ENCODE measurements at regions not wholly inside any gene's neighbourhood (a gene's known extent, or its start where the extent isn't known, plus 50 kb on each side); places are given as distances from the start of the nearest gene placed in this dataset.

- intact Hi-C loops (cut with micrococcal nuclease): no loop called here
- TF ChIP-seq, protein P1, sequence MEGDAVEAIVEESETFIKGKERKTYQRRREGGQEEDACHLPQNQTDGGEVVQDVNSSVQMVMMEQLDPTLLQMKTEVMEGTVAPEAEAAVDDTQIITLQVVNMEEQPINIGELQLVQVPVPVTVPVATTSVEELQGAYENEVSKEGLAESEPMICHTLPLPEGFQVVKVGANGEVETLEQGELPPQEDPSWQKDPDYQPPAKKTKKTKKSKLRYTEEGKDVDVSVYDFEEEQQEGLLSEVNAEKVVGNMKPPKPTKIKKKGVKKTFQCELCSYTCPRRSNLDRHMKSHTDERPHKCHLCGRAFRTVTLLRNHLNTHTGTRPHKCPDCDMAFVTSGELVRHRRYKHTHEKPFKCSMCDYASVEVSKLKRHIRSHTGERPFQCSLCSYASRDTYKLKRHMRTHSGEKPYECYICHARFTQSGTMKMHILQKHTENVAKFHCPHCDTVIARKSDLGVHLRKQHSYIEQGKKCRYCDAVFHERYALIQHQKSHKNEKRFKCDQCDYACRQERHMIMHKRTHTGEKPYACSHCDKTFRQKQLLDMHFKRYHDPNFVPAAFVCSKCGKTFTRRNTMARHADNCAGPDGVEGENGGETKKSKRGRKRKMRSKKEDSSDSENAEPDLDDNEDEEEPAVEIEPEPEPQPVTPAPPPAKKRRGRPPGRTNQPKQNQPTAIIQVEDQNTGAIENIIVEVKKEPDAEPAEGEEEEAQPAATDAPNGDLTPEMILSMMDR (IDR thresholded peaks at IDR 0.05): no peak
- Mint-ChIP-seq H3K9me3 (no peaks in the 10 kb centered on the region), H3K4me3 (no peak overlapping the region), H3K4me1 (no peaks in the 10 kb centered on the region), H3K27ac (no peak overlapping the region), H3K27me3 (ENCODE audit: low read depth in 2 of 2) (no peaks in the 10 kb centered on the region), H3K36me3 (no peaks in the 10 kb centered on the region)
- no peaks in the 10 kb centered on the region for H3K9me3 ChIP-seq (ENCODE audit: control insufficient read depth, insufficient read depth, low read length)
- H3K4me3 ChIP-seq (ENCODE audit: low read length): no peak overlapping the region
- H3K4me1 ChIP-seq (ENCODE audit: control insufficient read depth, insufficient read depth, low read length): no peaks in the 10 kb centered on the region
- H3K27me3 ChIP-seq (ENCODE audit: control insufficient read depth, insufficient read depth, low read length): no peaks in the 10 kb centered on the region
- DNase-seq (no peak), ATAC-seq (no peak)
- H3K27ac ChIP-seq (ENCODE audit: low read length): no peak overlapping the region
- no peaks in the 10 kb centered on the region for H3K36me3 ChIP-seq (ENCODE audit: control insufficient read depth, insufficient read depth, low read length)
These were observed 228.7 kb upstream of the SPRY1 start for GRCh38 chr4:123167931-123168330.

- H3K4me3 Mint-ChIP-seq: no peak overlapping the region
- ATAC-seq (no peak), DNase-seq (no peak)
- H3K27me3 Mint-ChIP-seq (ENCODE audit: low read depth in 2 of 2): no peaks in the 10 kb centered on the region
- Histone ChIP-seq H3K27me3 (ENCODE audit: control insufficient read depth, insufficient read depth, low read length) (no peaks in the 10 kb centered on the region), H3K4me3 (ENCODE audit: low read length) (no peak overlapping the region), H3K36me3 (ENCODE audit: control insufficient read depth, insufficient read depth, low read length) (no peaks in the 10 kb centered on the region), H3K4me1 (ENCODE audit: control insufficient read depth, insufficient read depth, low read length) (no peaks in the 10 kb centered on the region), H3K27ac (ENCODE audit: low read length) (no peak overlapping the region), H3K9me3 (ENCODE audit: control insufficient read depth, insufficient read depth, low read length) (no peaks in the 10 kb centered on the region)
- TF ChIP-seq, protein P1 (IDR thresholded peaks at IDR 0.05): no peak
- intact Hi-C loops (cut with micrococcal nuclease): no loop called here
- no peak overlapping the region for H3K27ac Mint-ChIP-seq
- H3K4me1 Mint-ChIP-seq: no peaks in the 10 kb centered on the region
- H3K9me3 Mint-ChIP-seq: no peaks in the 10 kb centered on the region
- no peaks in the 10 kb centered on the region for H3K36me3 Mint-ChIP-seq
- 90% methylated on average over 2 of the region's 2 CpGs for WGBS (ENCODE audit: insufficient coverage)
These were observed 227.8 kb upstream of the SPRY1 start for GRCh38 chr4:123168812-123169211.

DNA sequence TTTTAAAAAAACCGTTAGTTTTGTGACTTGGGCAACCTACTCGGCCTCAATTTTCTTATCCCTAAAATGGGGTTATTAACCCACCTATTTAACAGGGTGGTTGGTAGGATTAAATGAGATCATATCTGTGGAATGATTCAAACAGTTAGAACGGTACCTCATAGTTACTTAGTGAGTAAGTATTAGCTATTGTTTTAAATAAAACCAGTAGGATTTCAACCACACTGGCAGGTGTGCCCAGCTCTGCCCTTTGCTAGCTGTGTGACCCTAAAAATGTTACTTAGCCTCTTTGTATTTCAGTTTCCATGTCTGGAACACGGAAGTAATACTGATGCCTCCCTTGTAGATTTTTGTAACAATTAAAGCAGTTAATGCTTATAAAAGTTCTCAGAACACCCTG lies 225.8 kb upstream of the SPRY1 start:
- H3K36me3 ChIP-seq (ENCODE audit: control insufficient read depth, insufficient read depth, low read length): no peaks in the 10 kb centered on the region
- H3K27me3 ChIP-seq (ENCODE audit: control insufficient read depth, insufficient read depth, low read length): no peaks in the 10 kb centered on the region
- H3K27me3 Mint-ChIP-seq (ENCODE audit: low read depth in 2 of 2): no peaks in the 10 kb centered on the region
- WGBS (ENCODE audit: insufficient coverage): no CpG with 5 or more reads among the region's 4 CpGs
- no peak overlapping the region for H3K4me3 Mint-ChIP-seq
- H3K4me3 ChIP-seq (ENCODE audit: low read length): no peak overlapping the region
- H3K27ac ChIP-seq (ENCODE audit: low read length): no peak overlapping the region
- no peaks in the 10 kb centered on the region for H3K9me3 ChIP-seq (ENCODE audit: control insufficient read depth, insufficient read depth, low read length)
- H3K27ac Mint-ChIP-seq: no peak overlapping the region
- H3K9me3 Mint-ChIP-seq: no peaks in the 10 kb centered on the region
- ATAC-seq (no peak), DNase-seq (no peak)
- no peaks in the 10 kb centered on the region for H3K4me1 Mint-ChIP-seq
- intact Hi-C loops (cut with micrococcal nuclease): no loop called here
- TF ChIP-seq, protein P1 (IDR thresholded peaks at IDR 0.05): no peak
- H3K36me3 Mint-ChIP-seq: no peaks in the 10 kb centered on the region
- no peaks in the 10 kb centered on the region for H3K4me1 ChIP-seq (ENCODE audit: control insufficient read depth, insufficient read depth, low read length)

DNA sequence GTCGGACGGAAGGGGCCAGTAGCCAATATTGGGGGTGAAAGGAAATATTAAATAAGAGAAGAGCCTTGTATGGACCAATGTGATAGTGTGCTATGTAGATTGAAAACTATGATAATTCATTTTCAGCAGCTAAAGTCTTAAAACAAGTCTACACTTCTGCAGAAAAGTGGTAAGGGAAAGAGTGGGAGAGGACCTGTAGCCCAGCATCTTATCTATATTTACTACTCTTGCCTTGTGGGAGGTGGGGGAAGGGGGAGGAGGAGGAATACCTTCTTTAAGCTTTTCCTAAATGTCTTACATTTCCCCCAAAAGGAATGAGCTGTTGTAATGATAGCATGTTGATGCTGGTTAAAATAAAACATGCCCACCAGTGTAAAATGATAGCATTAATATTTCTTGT lies 220.0 kb upstream of the SPRY1 start:
- DNase-seq: no peak
- Histone ChIP-seq H3K4me1 (ENCODE audit: control insufficient read depth, insufficient read depth, low read length) (no peaks in the 10 kb centered on the region), H3K36me3 (ENCODE audit: control insufficient read depth, insufficient read depth, low read length) (no peaks in the 10 kb centered on the region), H3K4me3 (ENCODE audit: low read length) (no peak overlapping the region), H3K27me3 (ENCODE audit: control insufficient read depth, insufficient read depth, low read length) (no peaks in the 10 kb centered on the region), H3K9me3 (ENCODE audit: control insufficient read depth, insufficient read depth, low read length) (no peaks in the 10 kb centered on the region), H3K27ac (ENCODE audit: low read length) (no peak overlapping the region)
- Mint-ChIP-seq H3K27ac (no peak overlapping the region), H3K4me1 (no peaks in the 10 kb centered on the region), H3K36me3 (no peaks in the 10 kb centered on the region), H3K4me3 (no peak overlapping the region), H3K27me3 (ENCODE audit: low read depth in 2 of 2) (no peaks in the 10 kb centered on the region), H3K9me3 (no peaks in the 10 kb centered on the region)
- WGBS (ENCODE audit: insufficient coverage): no CpG with 5 or more reads among the region's 2 CpGs
- TF ChIP-seq, protein P1 (IDR thresholded peaks at IDR 0.05): no peak
- intact Hi-C loops (cut with micrococcal nuclease): no loop called here
- ATAC-seq: no peak

Data from natural killer cell (primary cell).